H9 (cell line): ENCODE measurements at regions not wholly inside any gene's neighbourhood (a gene's known extent, or its start where the extent isn't known, plus 50 kb on each side); places are given as distances from the start of the nearest gene placed in this dataset.

ENCODE experiments used
- DNase-seq: peaks from one replicate; pipeline ENCODE4 v3.0.0-alpha.2; 2017
- H2AFZ ChIP-seq: one replicate; pipeline ENCODE4 v1.6.1; 2013; ENCODE audit warnings: mild to moderate bottlenecking, low read length, control low read depth, moderate library complexity
- H2AK5ac ChIP-seq: 2 replicates; pipeline ENCODE4 v1.6.1; 2013; ENCODE audit warnings: low read length, control low read depth, mixed read lengths; ENCODE audit not compliant: insufficient read length
- H2BK120ac ChIP-seq: one replicate; pipeline ENCODE4 v1.6.1; 2013; ENCODE audit warnings: low read depth, mild to moderate bottlenecking, low read length, control low read depth, inconsistent platforms; ENCODE audit not compliant: poor library complexity, severe bottlenecking
- H2BK12ac ChIP-seq: 2 replicates; pipeline ENCODE4 v1.6.1; 2013; ENCODE audit warnings: low read length, control low read depth, mixed read lengths, low read depth; ENCODE audit not compliant: insufficient read length
- H2BK15ac ChIP-seq: 2 replicates; pipeline ENCODE4 v1.6.1; 2013; ENCODE audit warnings: low read depth, low read length, control low read depth
- H2BK20ac ChIP-seq: one replicate; pipeline ENCODE4 v1.6.1; 2013; ENCODE audit warnings: low read depth, mild to moderate bottlenecking, low read length, control low read depth, inconsistent platforms; ENCODE audit not compliant: poor library complexity, severe bottlenecking
- H2BK5ac ChIP-seq: 2 replicates; pipeline ENCODE4 v1.6.1; 2013; ENCODE audit warnings: low read length, control low read depth, mixed read lengths; ENCODE audit not compliant: insufficient read length
- H3K14ac ChIP-seq: 2 replicates; pipeline ENCODE4 v1.6.1; 2013; ENCODE audit warnings: low read length, control low read depth; ENCODE audit not compliant: insufficient read depth
- H3K18ac ChIP-seq: 2 replicates; pipeline ENCODE4 v1.6.1; 2013; ENCODE audit warnings: low read depth, mild to moderate bottlenecking, mixed read lengths, low read length, control low read depth; ENCODE audit not compliant: insufficient read length
- H3K23ac ChIP-seq: 2 replicates; pipeline ENCODE4 v1.6.1; 2013; ENCODE audit warnings: low read length, control low read depth, mixed read lengths, low read depth; ENCODE audit not compliant: insufficient read length
- H3K23me2 ChIP-seq: 2 replicates; pipeline ENCODE4 v1.6.1; 2013; ENCODE audit warnings: low read depth, mild to moderate bottlenecking, mixed read lengths, low read length, control low read depth; ENCODE audit not compliant: insufficient read length, poor library complexity, severe bottlenecking
- H3K27ac ChIP-seq: 2 replicates; pipeline ENCODE4 v1.5.1; 2013; ENCODE audit warnings: low read length, control low read depth, mixed read lengths, low read depth; ENCODE audit not compliant: insufficient read length
- H3K27me3 ChIP-seq: 2 replicates; pipeline ENCODE4 v1.6.1; 2013; ENCODE audit warnings: low read length, control low read depth, inconsistent platforms; ENCODE audit not compliant: insufficient read depth
- H3K4ac ChIP-seq: 2 replicates; pipeline ENCODE4 v1.6.1; 2013; ENCODE audit warnings: low read depth, mild to moderate bottlenecking, control low read depth, inconsistent platforms, low read length, moderate library complexity
- H3K4me1 ChIP-seq: 2 replicates; pipeline ENCODE4 v1.6.1; 2013; ENCODE audit warnings: low read length, control low read depth, inconsistent platforms; ENCODE audit not compliant: insufficient read depth
- H3K4me2 ChIP-seq: 2 replicates; pipeline ENCODE4 v1.6.1; 2013; ENCODE audit warnings: low read length, control low read depth, mixed read lengths; ENCODE audit not compliant: insufficient read length, insufficient read depth
- H3K56ac ChIP-seq: 2 replicates; pipeline ENCODE4 v1.6.1; 2013; ENCODE audit warnings: low read depth, mild to moderate bottlenecking, mixed read lengths, low read length, control low read depth; ENCODE audit not compliant: insufficient read length
- H3K79me1 ChIP-seq: 2 replicates; pipeline ENCODE4 v1.6.1; 2013; ENCODE audit warnings: low read depth, mild to moderate bottlenecking, moderate library complexity, low read length, control low read depth, inconsistent platforms; ENCODE audit not compliant: insufficient read depth, poor library complexity, severe bottlenecking
- H3K79me2 ChIP-seq: 2 replicates; pipeline ENCODE4 v1.6.1; 2013; ENCODE audit warnings: low read length, control low read depth, inconsistent platforms; ENCODE audit not compliant: insufficient read depth
- H3K9ac ChIP-seq: 2 replicates; pipeline ENCODE4 v1.6.1; 2013; ENCODE audit warnings: low read length, control low read depth, mixed read lengths; ENCODE audit not compliant: insufficient read length; ENCODE audit errors: extremely low read depth
- H3K9me3 ChIP-seq: one replicate; pipeline ENCODE4 v1.6.1; 2013; ENCODE audit warnings: low read depth, low read length, inconsistent platforms; ENCODE audit not compliant: control insufficient read depth
- H3T11ph ChIP-seq: one replicate; pipeline ENCODE4 v1.6.1; 2013; ENCODE audit warnings: mild to moderate bottlenecking, low read length, control low read depth, inconsistent platforms
- H4K20me1 ChIP-seq: one replicate; pipeline ENCODE4 v1.6.1; 2013; ENCODE audit not compliant: control insufficient read depth, insufficient read length, insufficient read depth
- H4K5ac ChIP-seq: 2 replicates; pipeline ENCODE4 v1.6.1; 2013; ENCODE audit warnings: low read depth, mild to moderate bottlenecking, mixed read lengths, low read length, control low read depth; ENCODE audit not compliant: insufficient read length
- H4K8ac ChIP-seq: replicated peaks from 2 replicates; pipeline ENCODE4 v1.6.1; 2013; ENCODE audit warnings: low read length, control low read depth, mixed read lengths, low read depth; ENCODE audit not compliant: insufficient read length
- H4K91ac ChIP-seq: 2 replicates; pipeline ENCODE4 v1.6.1; 2013; ENCODE audit warnings: low read depth, mild to moderate bottlenecking, moderate library complexity, mixed read lengths, low read length, control low read depth; ENCODE audit not compliant: insufficient read length
- H3K27ac Mint-ChIP-seq, 3 experiments: 2 replicates in 2 of 3; 3 replicates in 1 of 3; pipeline ENCODE4 v1.8.0; 2020 to 2021; ENCODE audit warnings: mixed read lengths in 3 of 3, mild to moderate bottlenecking in 1 of 3, moderate library complexity in 1 of 3
- H3K27me3 Mint-ChIP-seq: 2 replicates; pipeline ENCODE4 v1.8.0; 2021; ENCODE audit warnings: low read depth, mild to moderate bottlenecking, moderate library complexity, mixed read lengths
- H3K36me3 Mint-ChIP-seq, 3 experiments: 2 replicates in 2 of 3; 3 replicates in 1 of 3; pipeline ENCODE4 v1.8.0; 2020 to 2021; ENCODE audit warnings: low read depth in 3 of 3, mixed read lengths in 3 of 3; ENCODE audit not compliant: insufficient read depth in 1 of 3
- H3K4me1 Mint-ChIP-seq, 2 experiments: 2 replicates each; pipeline ENCODE4 v1.8.0; 2020; ENCODE audit warnings: mixed read lengths in 2 of 2
- H3K4me3 Mint-ChIP-seq, 2 experiments: 2 replicates in 1 of 2; 3 replicates in 1 of 2; pipeline ENCODE4 v1.8.0; 2020 to 2021; ENCODE audit warnings: mild to moderate bottlenecking in 2 of 2, mixed read lengths in 2 of 2, moderate library complexity in 1 of 2
- H3K9me3 Mint-ChIP-seq, 2 experiments: 2 replicates in 1 of 2; 3 replicates in 1 of 2; pipeline ENCODE4 v1.8.0; 2020; ENCODE audit warnings: mild to moderate bottlenecking in 2 of 2, mixed read lengths in 2 of 2, moderate library complexity in 1 of 2
- WGBS: extraction: QIAGEN DNeasy Blood & Tissue Kit; methylation state at CpG from one replicate; pipeline ENCODE4 v1.1.7; 2013; ENCODE audit warnings: missing lambda C conversion rate, low lambda C conversion rate, mixed read lengths; ENCODE audit not compliant: insufficient read length; ENCODE audit errors: extremely low coverage; 5-methylcytosine and 5-hydroxymethylcytosine counted together
- TF ChIP-seq, protein P1 (sequence below): fragments of 200-600 bp; sonication (generic); conservative IDR thresholded peaks from 3 replicates; pipeline ENCODE4 v1.8.0; 2021; ENCODE audit warnings: antibody characterized with exemption, mild to moderate bottlenecking

DNA sequence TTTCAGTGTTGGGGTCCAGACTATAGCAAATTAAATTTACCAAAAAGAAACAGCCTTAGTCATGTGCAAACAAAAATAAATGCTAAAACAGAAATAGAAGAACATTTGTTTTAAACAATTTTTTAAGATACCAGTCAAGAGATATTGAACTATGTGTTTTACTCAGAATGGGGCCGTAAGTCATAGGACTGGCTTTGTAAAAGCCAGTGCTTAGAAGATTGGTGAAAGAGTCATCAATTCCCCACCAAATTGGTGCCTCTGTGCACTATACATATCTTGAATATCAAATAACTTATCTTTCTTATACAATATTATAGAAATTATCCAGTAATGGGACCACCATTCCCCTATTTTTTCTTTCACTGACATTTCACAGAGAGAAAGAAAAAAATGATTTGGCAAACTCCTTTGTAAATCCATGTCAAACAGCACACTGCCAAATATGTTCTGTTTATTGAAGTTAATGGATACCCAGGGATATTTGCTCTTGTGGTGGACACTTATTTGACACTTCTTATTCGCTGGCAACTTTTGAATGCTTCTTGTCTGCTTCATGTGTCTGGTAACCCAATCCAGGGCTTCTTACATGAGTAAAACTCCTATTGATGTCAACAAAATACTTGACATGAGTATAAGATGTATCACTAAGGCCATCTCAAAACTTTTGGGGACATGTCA, 145.7 kb upstream of the PKN2 start:
- Histone ChIP-seq H3K18ac (no peak overlapping the region), H3K23me2 (no peaks in the 10 kb centered on the region), H3K27ac (no peak overlapping the region), H2BK20ac (no peak overlapping the region), H3T11ph (no peak overlapping the region), H3K9ac (no peak overlapping the region), H3K27me3 (no peaks in the 10 kb centered on the region), H4K91ac (no peak overlapping the region), H2BK120ac (no peak overlapping the region), H3K4me2 (no peak overlapping the region), H3K56ac (no peak overlapping the region), H3K14ac (no peak overlapping the region), H3K4ac (no peak overlapping the region), H2BK15ac (no peak overlapping the region), H4K8ac (no peak overlapping the region), H2AFZ (no peak overlapping the region), H4K5ac (no peak overlapping the region), H3K79me1 (no peaks in the 10 kb centered on the region), H2BK12ac (no peak overlapping the region), H2AK5ac (no peak overlapping the region), H3K4me1 (no peaks in the 10 kb centered on the region; the same call in 1 of the 2 replicates), H2BK5ac (no peak overlapping the region), H3K23ac (no peak overlapping the region), H4K20me1 (no peaks in the 10 kb centered on the region), H3K9me3 (no peaks in the 10 kb centered on the region), H3K79me2 (no peaks in the 10 kb centered on the region)
- TF ChIP-seq, protein P1, sequence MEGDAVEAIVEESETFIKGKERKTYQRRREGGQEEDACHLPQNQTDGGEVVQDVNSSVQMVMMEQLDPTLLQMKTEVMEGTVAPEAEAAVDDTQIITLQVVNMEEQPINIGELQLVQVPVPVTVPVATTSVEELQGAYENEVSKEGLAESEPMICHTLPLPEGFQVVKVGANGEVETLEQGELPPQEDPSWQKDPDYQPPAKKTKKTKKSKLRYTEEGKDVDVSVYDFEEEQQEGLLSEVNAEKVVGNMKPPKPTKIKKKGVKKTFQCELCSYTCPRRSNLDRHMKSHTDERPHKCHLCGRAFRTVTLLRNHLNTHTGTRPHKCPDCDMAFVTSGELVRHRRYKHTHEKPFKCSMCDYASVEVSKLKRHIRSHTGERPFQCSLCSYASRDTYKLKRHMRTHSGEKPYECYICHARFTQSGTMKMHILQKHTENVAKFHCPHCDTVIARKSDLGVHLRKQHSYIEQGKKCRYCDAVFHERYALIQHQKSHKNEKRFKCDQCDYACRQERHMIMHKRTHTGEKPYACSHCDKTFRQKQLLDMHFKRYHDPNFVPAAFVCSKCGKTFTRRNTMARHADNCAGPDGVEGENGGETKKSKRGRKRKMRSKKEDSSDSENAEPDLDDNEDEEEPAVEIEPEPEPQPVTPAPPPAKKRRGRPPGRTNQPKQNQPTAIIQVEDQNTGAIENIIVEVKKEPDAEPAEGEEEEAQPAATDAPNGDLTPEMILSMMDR = no peak
- no CpG with 5 or more reads among the region's 2 CpGs for WGBS
- Mint-ChIP-seq H3K4me3 (no peak overlapping the region), H3K27ac (no peak overlapping the region), H3K36me3 (no peaks in the 10 kb centered on the region), H3K9me3 (no peaks in the 10 kb centered on the region), H3K4me1 (peaks cover 4% of the 10 kb centered on the region in 2 experiments), H3K27me3 (no peaks in the 10 kb centered on the region)
- DNase-seq = no peak
